NCI-H146 treated with DMSO at 0.1 percent for 48 hours (cell line): ENCODE measurements at regions not wholly inside any gene's neighbourhood (a gene's known extent, or its start where the extent isn't known, plus 50 kb on each side); places are given as distances from the start of the nearest gene placed in this dataset.

Experiments
- DNase-seq: peaks from one replicate; lab custom pipeline; 2025; ENCODE audit not compliant: unreplicated experiment; lab: John Stamatoyannopoulos, UW

- DNase-seq = no peak
These were observed 298.7 kb upstream of the ZC3H12C start for GRCh38 chr11:109794501-109794900.

GRCh38 chr11:109795234-109795633 is 298.0 kb upstream of the ZC3H12C start:
- no peak for DNase-seq

- DNase-seq = no peak
These were observed 296.9 kb upstream of the ZC3H12C start for GRCh38 chr11:109796253-109796652.

- no peak for DNase-seq
These were observed 294.7 kb upstream of the ZC3H12C start for GRCh38 chr11:109798521-109798920.

GRCh38 chr11:109799604-109800003 is 293.6 kb upstream of the ZC3H12C start:
- no peak for DNase-seq

GRCh38 chr11:109804911-109805310 is 288.3 kb upstream of the ZC3H12C start:
- DNase-seq = no peak

GRCh38 chr11:109806205-109806604 is 287.0 kb upstream of the ZC3H12C start:
- DNase-seq = no peak

GRCh38 chr11:109808569-109808968 is 284.6 kb upstream of the ZC3H12C start:
- no peak for DNase-seq

- DNase-seq = no peak
These were observed 278.4 kb upstream of the ZC3H12C start for GRCh38 chr11:109814824-109815223.

GRCh38 chr11:109815500-109816150 is 277.6 kb upstream of the ZC3H12C start:
- DNase-seq = no peak

GRCh38 chr11:109818290-109818689 is 274.9 kb upstream of the ZC3H12C start:
- no peak for DNase-seq

GRCh38 chr11:109819410-109819809 is 273.8 kb upstream of the ZC3H12C start:
- DNase-seq = no peak

GRCh38 chr11:109821511-109821910 is 271.7 kb upstream of the ZC3H12C start:
- DNase-seq = no peak

- no peak for DNase-seq
These were observed 270.6 kb upstream of the ZC3H12C start for GRCh38 chr11:109822436-109823102.

GRCh38 chr11:109828387-109828786 is 264.8 kb upstream of the ZC3H12C start:
- DNase-seq = no peak

- DNase-seq = no peak
These were observed 255.2 kb upstream of the ZC3H12C start for GRCh38 chr11:109838026-109838425.

- DNase-seq = no peak
These were observed 247.8 kb upstream of the ZC3H12C start for GRCh38 chr11:109845437-109845836.

- DNase-seq = no peak
These were observed 245.6 kb upstream of the ZC3H12C start for GRCh38 chr11:109847621-109848020.

GRCh38 chr11:109849051-109849450 is 244.1 kb upstream of the ZC3H12C start:
- no peak for DNase-seq

- DNase-seq = no peak
These were observed 243.2 kb upstream of the ZC3H12C start for GRCh38 chr11:109849946-109850345.

GRCh38 chr11:109851780-109852390 is 241.3 kb upstream of the ZC3H12C start:
- DNase-seq = no peak

- peak; percentile 38 for DNase-seq
These were observed 239.9 kb upstream of the ZC3H12C start for GRCh38 chr11:109853156-109853776.
